ENCODE measurements at regions not wholly inside any gene's neighbourhood (a gene's known extent, or its start where the extent isn't known, plus 50 kb on each side); places are given as distances from the start of the nearest gene placed in this dataset.

DNA sequence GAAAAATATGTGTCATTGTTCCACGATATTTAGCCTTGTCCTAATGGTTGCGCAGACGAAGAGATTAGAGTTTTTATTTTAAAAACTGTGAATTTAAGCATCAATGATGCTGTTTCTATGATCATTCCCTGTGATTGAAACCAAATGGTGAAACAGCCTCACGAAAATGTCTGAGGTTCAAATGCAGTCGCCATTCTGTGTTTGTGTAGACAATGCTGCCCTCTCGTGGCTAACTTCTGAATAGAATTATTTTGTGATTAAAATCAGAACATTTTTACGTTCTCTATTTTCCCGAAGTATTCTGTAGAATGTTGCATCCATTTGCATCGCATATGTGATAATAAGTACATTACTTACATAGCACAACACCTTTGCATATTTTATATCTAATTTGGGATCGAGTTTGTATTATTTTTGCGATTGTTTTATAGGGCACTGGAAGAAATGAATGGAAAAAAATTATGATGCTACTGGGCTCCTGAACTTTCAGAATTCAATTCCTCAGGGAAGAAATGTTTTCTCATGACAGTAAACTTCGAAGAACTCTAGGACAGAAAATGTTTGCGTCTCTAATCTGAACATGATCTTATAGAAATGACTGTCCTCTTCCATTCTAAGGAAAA is 54.8 kb upstream of the CREB1 start:
- TF ChIP-seq POLR2A (IDR thresholded peaks at IDR 0.05): no peak
- TF ChIP-seq, protein P1, sequence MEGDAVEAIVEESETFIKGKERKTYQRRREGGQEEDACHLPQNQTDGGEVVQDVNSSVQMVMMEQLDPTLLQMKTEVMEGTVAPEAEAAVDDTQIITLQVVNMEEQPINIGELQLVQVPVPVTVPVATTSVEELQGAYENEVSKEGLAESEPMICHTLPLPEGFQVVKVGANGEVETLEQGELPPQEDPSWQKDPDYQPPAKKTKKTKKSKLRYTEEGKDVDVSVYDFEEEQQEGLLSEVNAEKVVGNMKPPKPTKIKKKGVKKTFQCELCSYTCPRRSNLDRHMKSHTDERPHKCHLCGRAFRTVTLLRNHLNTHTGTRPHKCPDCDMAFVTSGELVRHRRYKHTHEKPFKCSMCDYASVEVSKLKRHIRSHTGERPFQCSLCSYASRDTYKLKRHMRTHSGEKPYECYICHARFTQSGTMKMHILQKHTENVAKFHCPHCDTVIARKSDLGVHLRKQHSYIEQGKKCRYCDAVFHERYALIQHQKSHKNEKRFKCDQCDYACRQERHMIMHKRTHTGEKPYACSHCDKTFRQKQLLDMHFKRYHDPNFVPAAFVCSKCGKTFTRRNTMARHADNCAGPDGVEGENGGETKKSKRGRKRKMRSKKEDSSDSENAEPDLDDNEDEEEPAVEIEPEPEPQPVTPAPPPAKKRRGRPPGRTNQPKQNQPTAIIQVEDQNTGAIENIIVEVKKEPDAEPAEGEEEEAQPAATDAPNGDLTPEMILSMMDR (IDR thresholded peaks at IDR 0.05): peak in 2 of 3 donors; percentile 13 to 25

Data from lower leg skin (tissue), 3 donors.